HCT116 (cell line): ENCODE measurements at regions not wholly inside any gene's neighbourhood (a gene's known extent, or its start where the extent isn't known, plus 50 kb on each side); places are given as distances from the start of the nearest gene placed in this dataset.

ENCODE experiments used
- ELF1 ChIP-seq: IDR thresholded peaks from 2 replicates; pipeline ENCODE4 v1.6.1; 2012; ENCODE audit warnings: low read depth, borderline replicate concordance
- EZH2phosphoT487 ChIP-seq: fragments of 200-600 bp; IDR thresholded peaks from 2 replicates; pipeline ENCODE4 v1.6.1; 2018; ENCODE audit warnings: antibody characterized with exemption, borderline replicate concordance
- POLR2A ChIP-seq: IDR thresholded peaks from 2 replicates; pipeline ENCODE4 v1.7.0; 2011; ENCODE audit warnings: borderline replicate concordance; ENCODE audit not compliant: insufficient read depth, insufficient read length; ENCODE audit errors: extremely low read depth
- RAD21 ChIP-seq: IDR thresholded peaks from 2 replicates; pipeline ENCODE4 v1.6.1; 2012; ENCODE audit warnings: low read depth, mild to moderate bottlenecking
- SRF ChIP-seq: IDR thresholded peaks from 2 replicates; pipeline ENCODE4 v1.6.1; 2012; ENCODE audit warnings: low read depth
- TF ChIP-seq, protein P1 (sequence below): IDR thresholded peaks from 2 replicates; pipeline ENCODE4 v1.6.1; 2012
- TF ChIP-seq, protein P2 (sequence below), 3 experiments: fragments of 200-600 bp in 1 of 3; sonication (generic) in 1 of 3; IDR thresholded peaks in 2 of 3; conservative IDR thresholded peaks in 1 of 3; 2 replicates each; pipeline ENCODE4 v1.5.1; 2012 to 2017; ENCODE audit warnings: low read depth in 2 of 3, low read length in 2 of 3, antibody characterized with exemption in 1 of 3, borderline replicate concordance in 1 of 3, control low read depth in 1 of 3, mild to moderate bottlenecking in 1 of 3, mixed read lengths in 1 of 3, mixed run types in 1 of 3, moderate library complexity in 1 of 3; ENCODE audit not compliant: insufficient read depth in 1 of 3
- TF ChIP-seq, protein P3 (sequence below): IDR thresholded peaks from 2 replicates; pipeline ENCODE4 v1.6.1; 2012; ENCODE audit warnings: low read depth

DNA sequence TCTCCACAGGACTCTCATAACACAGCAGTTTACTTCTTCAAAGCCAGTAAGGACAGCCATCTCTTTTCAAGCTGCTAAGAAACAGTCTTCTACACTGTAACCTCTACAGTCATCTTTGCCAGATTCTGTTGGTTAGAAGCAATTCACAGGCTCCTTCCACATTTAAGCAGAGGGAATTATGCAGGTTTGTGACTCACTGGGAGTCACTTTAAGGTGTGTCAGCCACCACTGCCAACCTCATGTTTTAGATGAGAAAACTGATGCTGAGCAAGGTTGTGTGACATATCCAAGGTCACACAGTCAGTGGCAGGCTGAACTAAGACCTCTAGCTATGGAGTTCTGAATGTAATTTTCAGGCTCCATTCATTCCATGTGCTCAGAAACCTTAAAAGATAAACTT, 143.5 kb downstream of the QDPR start:
- TF ChIP-seq ELF1 = no peak
- TF ChIP-seq, protein P1, sequence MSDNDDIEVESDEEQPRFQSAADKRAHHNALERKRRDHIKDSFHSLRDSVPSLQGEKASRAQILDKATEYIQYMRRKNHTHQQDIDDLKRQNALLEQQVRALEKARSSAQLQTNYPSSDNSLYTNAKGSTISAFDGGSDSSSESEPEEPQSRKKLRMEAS = no peak
- no peak for TF ChIP-seq POLR2A
- TF ChIP-seq, protein P2, sequence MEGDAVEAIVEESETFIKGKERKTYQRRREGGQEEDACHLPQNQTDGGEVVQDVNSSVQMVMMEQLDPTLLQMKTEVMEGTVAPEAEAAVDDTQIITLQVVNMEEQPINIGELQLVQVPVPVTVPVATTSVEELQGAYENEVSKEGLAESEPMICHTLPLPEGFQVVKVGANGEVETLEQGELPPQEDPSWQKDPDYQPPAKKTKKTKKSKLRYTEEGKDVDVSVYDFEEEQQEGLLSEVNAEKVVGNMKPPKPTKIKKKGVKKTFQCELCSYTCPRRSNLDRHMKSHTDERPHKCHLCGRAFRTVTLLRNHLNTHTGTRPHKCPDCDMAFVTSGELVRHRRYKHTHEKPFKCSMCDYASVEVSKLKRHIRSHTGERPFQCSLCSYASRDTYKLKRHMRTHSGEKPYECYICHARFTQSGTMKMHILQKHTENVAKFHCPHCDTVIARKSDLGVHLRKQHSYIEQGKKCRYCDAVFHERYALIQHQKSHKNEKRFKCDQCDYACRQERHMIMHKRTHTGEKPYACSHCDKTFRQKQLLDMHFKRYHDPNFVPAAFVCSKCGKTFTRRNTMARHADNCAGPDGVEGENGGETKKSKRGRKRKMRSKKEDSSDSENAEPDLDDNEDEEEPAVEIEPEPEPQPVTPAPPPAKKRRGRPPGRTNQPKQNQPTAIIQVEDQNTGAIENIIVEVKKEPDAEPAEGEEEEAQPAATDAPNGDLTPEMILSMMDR (IDR thresholded peaks at IDR 0.05 in 2 of 3, conservative IDR thresholded peaks at IDR 0.05 in 1 of 3; ENCODE audit: borderline replicate concordance in 1 of 3, insufficient read depth in 1 of 3, low read depth in 2 of 3, low read length in 2 of 3) = no peak
- TF ChIP-seq, protein P3, sequence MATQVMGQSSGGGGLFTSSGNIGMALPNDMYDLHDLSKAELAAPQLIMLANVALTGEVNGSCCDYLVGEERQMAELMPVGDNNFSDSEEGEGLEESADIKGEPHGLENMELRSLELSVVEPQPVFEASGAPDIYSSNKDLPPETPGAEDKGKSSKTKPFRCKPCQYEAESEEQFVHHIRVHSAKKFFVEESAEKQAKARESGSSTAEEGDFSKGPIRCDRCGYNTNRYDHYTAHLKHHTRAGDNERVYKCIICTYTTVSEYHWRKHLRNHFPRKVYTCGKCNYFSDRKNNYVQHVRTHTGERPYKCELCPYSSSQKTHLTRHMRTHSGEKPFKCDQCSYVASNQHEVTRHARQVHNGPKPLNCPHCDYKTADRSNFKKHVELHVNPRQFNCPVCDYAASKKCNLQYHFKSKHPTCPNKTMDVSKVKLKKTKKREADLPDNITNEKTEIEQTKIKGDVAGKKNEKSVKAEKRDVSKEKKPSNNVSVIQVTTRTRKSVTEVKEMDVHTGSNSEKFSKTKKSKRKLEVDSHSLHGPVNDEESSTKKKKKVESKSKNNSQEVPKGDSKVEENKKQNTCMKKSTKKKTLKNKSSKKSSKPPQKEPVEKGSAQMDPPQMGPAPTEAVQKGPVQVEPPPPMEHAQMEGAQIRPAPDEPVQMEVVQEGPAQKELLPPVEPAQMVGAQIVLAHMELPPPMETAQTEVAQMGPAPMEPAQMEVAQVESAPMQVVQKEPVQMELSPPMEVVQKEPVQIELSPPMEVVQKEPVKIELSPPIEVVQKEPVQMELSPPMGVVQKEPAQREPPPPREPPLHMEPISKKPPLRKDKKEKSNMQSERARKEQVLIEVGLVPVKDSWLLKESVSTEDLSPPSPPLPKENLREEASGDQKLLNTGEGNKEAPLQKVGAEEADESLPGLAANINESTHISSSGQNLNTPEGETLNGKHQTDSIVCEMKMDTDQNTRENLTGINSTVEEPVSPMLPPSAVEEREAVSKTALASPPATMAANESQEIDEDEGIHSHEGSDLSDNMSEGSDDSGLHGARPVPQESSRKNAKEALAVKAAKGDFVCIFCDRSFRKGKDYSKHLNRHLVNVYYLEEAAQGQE = no peak
- TF ChIP-seq EZH2phosphoT487 = no peak
- no peak for TF ChIP-seq RAD21
- TF ChIP-seq SRF = no peak
